Nephron (organoid): ENCODE measurements at regions not wholly inside any gene's neighbourhood (a gene's known extent, or its start where the extent isn't known, plus 50 kb on each side); places are given as distances from the start of the nearest gene placed in this dataset.
"Not testable (repeated sequence)": the region's sequence is repeated elsewhere in the genome, so short reads cannot be mapped to it uniquely, and the experiment has no call there.

Experiments used
- H3K27ac Mint-ChIP-seq, 3 experiments: 2 replicates each; pipeline ENCODE4 v1.8.0; 2020; ENCODE audit warnings: mixed read lengths in 3 of 3, mild to moderate bottlenecking in 2 of 3, moderate library complexity in 1 of 3
- H3K27me3 Mint-ChIP-seq: 2 replicates; pipeline ENCODE4 v1.8.0; 2021; ENCODE audit warnings: low read depth, mild to moderate bottlenecking, moderate library complexity, mixed read lengths
- H3K36me3 Mint-ChIP-seq: 2 replicates; pipeline ENCODE4 v1.8.0; 2020; ENCODE audit warnings: low read depth, mixed read lengths
- H3K4me1 Mint-ChIP-seq: 2 replicates; pipeline ENCODE4 v1.8.0; 2020; ENCODE audit warnings: mixed read lengths
- H3K4me3 Mint-ChIP-seq, 3 experiments: 2 replicates each; pipeline ENCODE4 v1.8.0; 2020; ENCODE audit warnings: mild to moderate bottlenecking in 3 of 3, mixed read lengths in 3 of 3, moderate library complexity in 2 of 3
- H3K9me3 Mint-ChIP-seq: 2 replicates; pipeline ENCODE4 v1.8.0; 2020; ENCODE audit warnings: mixed read lengths

- not testable (repeated sequence) for H3K9me3 Mint-ChIP-seq, H3K4me1 Mint-ChIP-seq, H3K4me3 Mint-ChIP-seq, H3K27me3 Mint-ChIP-seq, H3K36me3 Mint-ChIP-seq, H3K27ac Mint-ChIP-seq
These were observed 151.8 kb downstream of the NPIPA8 start for GRCh38 chr16:18184755-18185154.

GRCh38 chr16:18181028-18181427, 155.5 kb downstream of the NPIPA8 start:
- H3K9me3 Mint-ChIP-seq, H3K4me3 Mint-ChIP-seq, H3K27ac Mint-ChIP-seq, H3K4me1 Mint-ChIP-seq, H3K36me3 Mint-ChIP-seq, H3K27me3 Mint-ChIP-seq: not testable (repeated sequence)

GRCh38 chr16:18173945-18174497, 162.5 kb downstream of the NPIPA8 start:
- not testable (repeated sequence) for H3K4me3 Mint-ChIP-seq

GRCh38 chr16:18162293-18162692, 174.2 kb downstream of the NPIPA8 start:
- not testable (repeated sequence) for H3K4me3 Mint-ChIP-seq, H3K27ac Mint-ChIP-seq, H3K27me3 Mint-ChIP-seq, H3K4me1 Mint-ChIP-seq, H3K36me3 Mint-ChIP-seq, H3K9me3 Mint-ChIP-seq

More at GRCh38 chr16:18173945-18174497, 162.5 kb downstream of the NPIPA8 start:
- not testable (repeated sequence) for H3K4me1 Mint-ChIP-seq, H3K27me3 Mint-ChIP-seq, H3K27ac Mint-ChIP-seq, H3K9me3 Mint-ChIP-seq, H3K36me3 Mint-ChIP-seq

- H3K27me3 Mint-ChIP-seq, H3K9me3 Mint-ChIP-seq, H3K27ac Mint-ChIP-seq, H3K36me3 Mint-ChIP-seq, H3K4me1 Mint-ChIP-seq, H3K4me3 Mint-ChIP-seq: not testable (repeated sequence)
These were observed 175.3 kb downstream of the NPIPA8 start for GRCh38 chr16:18161224-18161623.

- not testable (repeated sequence) for H3K4me3 Mint-ChIP-seq, H3K4me1 Mint-ChIP-seq, H3K27ac Mint-ChIP-seq, H3K36me3 Mint-ChIP-seq, H3K27me3 Mint-ChIP-seq, H3K9me3 Mint-ChIP-seq
These were observed 177.4 kb downstream of the NPIPA8 start for GRCh38 chr16:18159185-18159584.

- H3K4me3 Mint-ChIP-seq, H3K4me1 Mint-ChIP-seq, H3K27me3 Mint-ChIP-seq, H3K36me3 Mint-ChIP-seq, H3K9me3 Mint-ChIP-seq, H3K27ac Mint-ChIP-seq: not testable (repeated sequence)
These were observed 178.7 kb downstream of the NPIPA8 start for GRCh38 chr16:18157854-18158253.

- H3K4me3 Mint-ChIP-seq, H3K27ac Mint-ChIP-seq, H3K27me3 Mint-ChIP-seq, H3K9me3 Mint-ChIP-seq, H3K4me1 Mint-ChIP-seq, H3K36me3 Mint-ChIP-seq: not testable (repeated sequence)
These were observed 183.7 kb downstream of the NPIPA8 start for GRCh38 chr16:18152832-18153231.

GRCh38 chr16:18148132-18148531, 188.4 kb downstream of the NPIPA8 start:
- not testable (repeated sequence) for H3K9me3 Mint-ChIP-seq, H3K27me3 Mint-ChIP-seq, H3K4me1 Mint-ChIP-seq, H3K27ac Mint-ChIP-seq, H3K36me3 Mint-ChIP-seq, H3K4me3 Mint-ChIP-seq

GRCh38 chr16:18146601-18147142, 189.9 kb downstream of the NPIPA8 start:
- not testable (repeated sequence) for H3K9me3 Mint-ChIP-seq, H3K27me3 Mint-ChIP-seq, H3K4me3 Mint-ChIP-seq, H3K4me1 Mint-ChIP-seq, H3K36me3 Mint-ChIP-seq, H3K27ac Mint-ChIP-seq

GRCh38 chr16:18142066-18142465, 194.5 kb downstream of the NPIPA8 start:
- H3K36me3 Mint-ChIP-seq, H3K27ac Mint-ChIP-seq, H3K9me3 Mint-ChIP-seq, H3K27me3 Mint-ChIP-seq, H3K4me3 Mint-ChIP-seq, H3K4me1 Mint-ChIP-seq: not testable (repeated sequence)

- H3K4me3 Mint-ChIP-seq, H3K36me3 Mint-ChIP-seq, H3K9me3 Mint-ChIP-seq, H3K27me3 Mint-ChIP-seq, H3K4me1 Mint-ChIP-seq, H3K27ac Mint-ChIP-seq: not testable (repeated sequence)
These were observed 200.2 kb downstream of the NPIPA8 start for GRCh38 chr16:18136288-18136687.

GRCh38 chr16:18135024-18135423, 201.5 kb downstream of the NPIPA8 start:
- H3K27me3 Mint-ChIP-seq, H3K4me3 Mint-ChIP-seq, H3K36me3 Mint-ChIP-seq, H3K4me1 Mint-ChIP-seq, H3K9me3 Mint-ChIP-seq, H3K27ac Mint-ChIP-seq: not testable (repeated sequence)

GRCh38 chr16:18131587-18131986, 204.9 kb downstream of the NPIPA8 start:
- H3K27me3 Mint-ChIP-seq, H3K36me3 Mint-ChIP-seq: not testable (repeated sequence)

GRCh38 chr16:18130478-18131120, 205.9 kb downstream of the NPIPA8 start:
- H3K27me3 Mint-ChIP-seq, H3K4me1 Mint-ChIP-seq, H3K9me3 Mint-ChIP-seq, H3K36me3 Mint-ChIP-seq, H3K27ac Mint-ChIP-seq, H3K4me3 Mint-ChIP-seq: not testable (repeated sequence)

More at GRCh38 chr16:18131587-18131986, 204.9 kb downstream of the NPIPA8 start:
- not testable (repeated sequence) for H3K9me3 Mint-ChIP-seq, H3K4me1 Mint-ChIP-seq, H3K27ac Mint-ChIP-seq, H3K4me3 Mint-ChIP-seq

- H3K4me1 Mint-ChIP-seq, H3K27ac Mint-ChIP-seq, H3K4me3 Mint-ChIP-seq, H3K9me3 Mint-ChIP-seq, H3K27me3 Mint-ChIP-seq, H3K36me3 Mint-ChIP-seq: not testable (repeated sequence)
These were observed 209.5 kb downstream of the NPIPA8 start for GRCh38 chr16:18127033-18127432.
